DND-41 (cell line): ENCODE measurements at regions not wholly inside any gene's neighbourhood (a gene's known extent, or its start where the extent isn't known, plus 50 kb on each side); places are given as distances from the start of the nearest gene placed in this dataset.

ENCODE experiments used
- EZH2 ChIP-seq: IDR thresholded peaks from 3 replicates; pipeline ENCODE4 v1.6.1; 2012; ENCODE audit warnings: borderline replicate concordance, low read depth, mild to moderate bottlenecking, moderate library complexity, low read length, inconsistent platforms; ENCODE audit not compliant: severe bottlenecking
- TF ChIP-seq, protein P1 (sequence below): IDR thresholded peaks from 2 replicates; pipeline ENCODE4 v1.5.1; 2012; ENCODE audit warnings: borderline replicate concordance, low read length, moderate library complexity, mild to moderate bottlenecking; ENCODE audit not compliant: poor library complexity, severe bottlenecking; ENCODE audit errors: extremely low read depth

GRCh38 chr3:73228437-73228836 lies 167.0 kb downstream of the EBLN2 start:
- TF ChIP-seq, protein P1, sequence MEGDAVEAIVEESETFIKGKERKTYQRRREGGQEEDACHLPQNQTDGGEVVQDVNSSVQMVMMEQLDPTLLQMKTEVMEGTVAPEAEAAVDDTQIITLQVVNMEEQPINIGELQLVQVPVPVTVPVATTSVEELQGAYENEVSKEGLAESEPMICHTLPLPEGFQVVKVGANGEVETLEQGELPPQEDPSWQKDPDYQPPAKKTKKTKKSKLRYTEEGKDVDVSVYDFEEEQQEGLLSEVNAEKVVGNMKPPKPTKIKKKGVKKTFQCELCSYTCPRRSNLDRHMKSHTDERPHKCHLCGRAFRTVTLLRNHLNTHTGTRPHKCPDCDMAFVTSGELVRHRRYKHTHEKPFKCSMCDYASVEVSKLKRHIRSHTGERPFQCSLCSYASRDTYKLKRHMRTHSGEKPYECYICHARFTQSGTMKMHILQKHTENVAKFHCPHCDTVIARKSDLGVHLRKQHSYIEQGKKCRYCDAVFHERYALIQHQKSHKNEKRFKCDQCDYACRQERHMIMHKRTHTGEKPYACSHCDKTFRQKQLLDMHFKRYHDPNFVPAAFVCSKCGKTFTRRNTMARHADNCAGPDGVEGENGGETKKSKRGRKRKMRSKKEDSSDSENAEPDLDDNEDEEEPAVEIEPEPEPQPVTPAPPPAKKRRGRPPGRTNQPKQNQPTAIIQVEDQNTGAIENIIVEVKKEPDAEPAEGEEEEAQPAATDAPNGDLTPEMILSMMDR = no peak
- TF ChIP-seq EZH2 = no peak
